SU-DHL-6 (cell line): ENCODE measurements at regions not wholly inside any gene's neighbourhood (a gene's known extent, or its start where the extent isn't known, plus 50 kb on each side); places are given as distances from the start of the nearest gene placed in this dataset.

Experiments used
- CTCF ChIP-seq: fragments of 200-600 bp; sonication (generic); IDR thresholded peaks from one replicate; pipeline ENCODE4 v1.5.1; 2017; ENCODE audit warnings: antibody characterized with exemption, mild to moderate bottlenecking, low read length, moderate library complexity; ENCODE audit not compliant: insufficient read depth, poor library complexity, severe bottlenecking
- EZH2phosphoT487 ChIP-seq: fragments of 200-600 bp; sonication (generic), shearing (Covaris generic); conservative IDR thresholded peaks from 2 replicates; pipeline ENCODE4 v1.6.1; 2018; ENCODE audit warnings: mild to moderate bottlenecking, antibody characterized with exemption, low read length, moderate library complexity, mixed read lengths

- TF ChIP-seq EZH2phosphoT487 (no peak), CTCF (no peak)
These were observed 233.4 kb upstream of the S100G start for GRCh38 chrX:16416588-16416987.
